Stimulated activated CD4-positive, alpha-beta T cell treated with anti-CD3 and anti-CD28 coated beads, TNF-alpha, amount 100 ng/mL, for 4 hours (primary cell): ENCODE measurements at regions not wholly inside any gene's neighbourhood (a gene's known extent, or its start where the extent isn't known, plus 50 kb on each side); places are given as distances from the start of the nearest gene placed in this dataset.

Source experiments
- DNase-seq, 3 experiments: peaks; one replicate each; pipeline ENCODE4 v3.0.0-alpha.2; 2020; ENCODE audit warnings: low read depth in 3 of 3

GRCh38 chr15:97087006-97087741 is 756.7 kb downstream of the NR2F2 start:
- no peak for DNase-seq

- DNase-seq = no peak
These were observed 760.6 kb downstream of the NR2F2 start for GRCh38 chr15:97091093-97091492.

- no peak for DNase-seq
These were observed 762.2 kb downstream of the NR2F2 start for GRCh38 chr15:97092656-97093055.

- no peak for DNase-seq
These were observed 765.9 kb downstream of the NR2F2 start for GRCh38 chr15:97096303-97096835.

- DNase-seq = no peak
These were observed 768.5 kb downstream of the NR2F2 start for GRCh38 chr15:97099040-97099439.

- DNase-seq = no peak
These were observed 771.1 kb downstream of the NR2F2 start for GRCh38 chr15:97101572-97101971.

- no peak for DNase-seq
These were observed 784.6 kb downstream of the NR2F2 start for GRCh38 chr15:97114900-97115760.

GRCh38 chr15:97115761-97116070 is 785.2 kb downstream of the NR2F2 start:
- DNase-seq = no peak

- no peak for DNase-seq
These were observed 794.3 kb downstream of the NR2F2 start for GRCh38 chr15:97124790-97125189.

GRCh38 chr15:97126553-97127233 is 796.2 kb downstream of the NR2F2 start:
- no peak for DNase-seq

GRCh38 chr15:97129674-97130073 is 799.2 kb downstream of the NR2F2 start:
- no peak for DNase-seq

- DNase-seq = no peak
These were observed 809.7 kb downstream of the NR2F2 start for GRCh38 chr15:97140216-97140615.

- DNase-seq = no peak
These were observed 810.9 kb downstream of the NR2F2 start for GRCh38 chr15:97141360-97141759.

- DNase-seq = no peak
These were observed 811.4 kb downstream of the NR2F2 start for GRCh38 chr15:97141871-97142270.

- no peak for DNase-seq
These were observed 813.3 kb downstream of the NR2F2 start for GRCh38 chr15:97143592-97144376.

GRCh38 chr15:97144377-97144711 is 813.8 kb downstream of the NR2F2 start:
- DNase-seq = no peak

- no peak for DNase-seq
These were observed 813.3 kb upstream of the ARRDC4 start for GRCh38 chr15:97146929-97147870.

- DNase-seq = no peak
These were observed 807.0 kb upstream of the ARRDC4 start for GRCh38 chr15:97153356-97153965.

- DNase-seq = no peak
These were observed 803.7 kb upstream of the ARRDC4 start for GRCh38 chr15:97156739-97157265.
